ENCODE measurements at regions not wholly inside any gene's neighbourhood (a gene's known extent, or its start where the extent isn't known, plus 50 kb on each side); places are given as distances from the start of the nearest gene placed in this dataset.

DNA sequence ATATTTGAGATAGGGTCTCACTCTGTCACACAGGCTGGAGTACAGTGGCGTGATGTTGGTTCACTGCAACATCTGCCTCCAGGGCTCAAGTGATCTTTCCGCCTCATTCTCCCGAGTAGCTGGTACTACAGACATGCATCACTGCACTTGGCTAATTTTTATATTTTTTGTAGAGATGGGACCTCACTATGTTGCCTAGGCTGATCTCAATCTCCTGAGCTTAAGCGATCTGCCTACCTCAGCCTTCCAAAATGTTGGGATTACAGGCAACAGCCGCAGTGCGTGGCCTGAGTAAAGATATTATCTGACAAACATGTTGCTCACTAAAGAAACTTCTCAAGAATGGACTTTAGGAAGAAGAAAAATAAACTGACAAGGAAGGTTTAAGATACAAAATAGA lies 125.4 kb upstream of the ABCC4 start:
- TF ChIP-seq, protein P1, sequence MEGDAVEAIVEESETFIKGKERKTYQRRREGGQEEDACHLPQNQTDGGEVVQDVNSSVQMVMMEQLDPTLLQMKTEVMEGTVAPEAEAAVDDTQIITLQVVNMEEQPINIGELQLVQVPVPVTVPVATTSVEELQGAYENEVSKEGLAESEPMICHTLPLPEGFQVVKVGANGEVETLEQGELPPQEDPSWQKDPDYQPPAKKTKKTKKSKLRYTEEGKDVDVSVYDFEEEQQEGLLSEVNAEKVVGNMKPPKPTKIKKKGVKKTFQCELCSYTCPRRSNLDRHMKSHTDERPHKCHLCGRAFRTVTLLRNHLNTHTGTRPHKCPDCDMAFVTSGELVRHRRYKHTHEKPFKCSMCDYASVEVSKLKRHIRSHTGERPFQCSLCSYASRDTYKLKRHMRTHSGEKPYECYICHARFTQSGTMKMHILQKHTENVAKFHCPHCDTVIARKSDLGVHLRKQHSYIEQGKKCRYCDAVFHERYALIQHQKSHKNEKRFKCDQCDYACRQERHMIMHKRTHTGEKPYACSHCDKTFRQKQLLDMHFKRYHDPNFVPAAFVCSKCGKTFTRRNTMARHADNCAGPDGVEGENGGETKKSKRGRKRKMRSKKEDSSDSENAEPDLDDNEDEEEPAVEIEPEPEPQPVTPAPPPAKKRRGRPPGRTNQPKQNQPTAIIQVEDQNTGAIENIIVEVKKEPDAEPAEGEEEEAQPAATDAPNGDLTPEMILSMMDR (IDR thresholded peaks at IDR 0.05), result no peak
- no peak for TF ChIP-seq POLR2A (IDR thresholded peaks at IDR 0.05)
